ENCODE measurements at regions not wholly inside any gene's neighbourhood (a gene's known extent, or its start where the extent isn't known, plus 50 kb on each side); places are given as distances from the start of the nearest gene placed in this dataset.
A peak's percentile ranks its signal among the peaks of the same experiment; 100 is the strongest.

DNA sequence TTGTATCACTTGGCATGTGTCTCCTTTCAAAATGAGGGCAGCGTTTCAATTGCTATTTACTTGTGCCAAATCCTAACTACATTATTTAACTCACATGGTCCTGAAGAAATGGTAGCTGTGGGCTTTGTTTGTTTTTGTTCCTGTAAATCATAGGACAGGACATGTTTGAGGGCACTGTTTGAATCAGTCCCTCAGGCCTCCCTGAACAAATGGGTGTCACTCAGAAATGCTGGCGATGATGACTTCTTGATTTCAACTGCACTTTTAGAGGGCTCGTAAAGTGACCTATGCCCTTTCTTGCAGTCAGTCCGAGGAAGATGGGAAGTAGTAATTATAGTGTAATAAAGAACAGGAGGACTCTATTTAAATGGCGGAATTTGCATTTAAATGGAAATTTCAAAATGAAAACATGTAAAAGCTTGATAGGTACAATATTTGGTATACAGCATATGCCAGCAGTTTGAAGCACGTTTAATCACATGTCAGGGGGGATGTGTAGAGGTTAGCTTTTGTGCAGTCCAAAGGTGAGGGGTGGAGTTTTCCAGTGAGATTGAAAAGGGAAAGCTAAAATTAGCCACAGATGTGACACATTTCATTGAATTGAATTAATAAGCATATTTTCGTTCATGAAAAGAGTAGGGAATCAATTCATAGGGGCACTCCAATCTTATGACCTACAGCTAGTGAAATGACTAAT lies 1958.7 kb upstream of the IGFBP7 start:
- WGBS, 2 experiments (ENCODE audit: insufficient coverage in 2 of 2) = 86 to 93% methylated on average over 5 to 6 of the region's 7 CpGs
- H3K27ac ChIP-seq (ENCODE audit: low read depth, low read length, severe bottlenecking) = no peak overlapping the region
- H3K4me1 ChIP-seq (ENCODE audit: control insufficient read depth, insufficient read depth, low read length, poor library complexity, severe bottlenecking) = no peaks in the 10 kb centered on the region
- H3K9me3 ChIP-seq (ENCODE audit: control insufficient read depth, low read length) = no peaks in the 10 kb centered on the region
- H3K4me3 ChIP-seq (ENCODE audit: extremely low read depth, insufficient read depth, low read length, poor library complexity, severe bottlenecking) = no peak overlapping the region
- H3K36me3 ChIP-seq (ENCODE audit: control insufficient read depth, insufficient read depth, low read length) = no peaks in the 10 kb centered on the region

DNA sequence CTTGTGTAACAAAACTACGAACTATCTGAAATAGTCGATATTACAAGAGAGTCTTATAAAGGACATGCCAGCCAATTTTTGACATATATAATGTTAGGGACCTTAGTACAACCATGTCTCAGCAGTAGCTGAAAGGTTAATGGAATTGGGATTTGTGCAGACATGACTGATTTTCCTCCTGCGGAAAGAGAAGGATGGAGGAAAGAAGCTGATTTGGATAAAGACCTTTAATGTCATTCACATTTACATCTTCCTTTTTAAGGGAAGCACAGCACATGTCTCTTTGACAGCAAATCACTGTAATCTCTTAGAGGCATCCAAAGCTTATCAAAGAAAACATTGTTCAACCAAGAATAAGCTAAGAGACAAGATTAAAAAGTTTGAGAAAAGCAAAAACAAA lies 1976.2 kb upstream of the IGFBP7 start:
- H3K4me1 ChIP-seq (ENCODE audit: control insufficient read depth, insufficient read depth, low read length, poor library complexity, severe bottlenecking) = no peaks in the 10 kb centered on the region
- H3K9me3 ChIP-seq (ENCODE audit: control insufficient read depth, low read length) = no peaks in the 10 kb centered on the region
- no CpG with 5 or more reads among the region's 3 CpGs for WGBS, 2 experiments (ENCODE audit: insufficient coverage in 2 of 2)
- H3K27ac ChIP-seq (ENCODE audit: low read depth, low read length, severe bottlenecking) = no peak overlapping the region
- H3K36me3 ChIP-seq (ENCODE audit: control insufficient read depth, insufficient read depth, low read length) = no peaks in the 10 kb centered on the region
- no peak overlapping the region for H3K4me3 ChIP-seq (ENCODE audit: extremely low read depth, insufficient read depth, low read length, poor library complexity, severe bottlenecking)

DNA sequence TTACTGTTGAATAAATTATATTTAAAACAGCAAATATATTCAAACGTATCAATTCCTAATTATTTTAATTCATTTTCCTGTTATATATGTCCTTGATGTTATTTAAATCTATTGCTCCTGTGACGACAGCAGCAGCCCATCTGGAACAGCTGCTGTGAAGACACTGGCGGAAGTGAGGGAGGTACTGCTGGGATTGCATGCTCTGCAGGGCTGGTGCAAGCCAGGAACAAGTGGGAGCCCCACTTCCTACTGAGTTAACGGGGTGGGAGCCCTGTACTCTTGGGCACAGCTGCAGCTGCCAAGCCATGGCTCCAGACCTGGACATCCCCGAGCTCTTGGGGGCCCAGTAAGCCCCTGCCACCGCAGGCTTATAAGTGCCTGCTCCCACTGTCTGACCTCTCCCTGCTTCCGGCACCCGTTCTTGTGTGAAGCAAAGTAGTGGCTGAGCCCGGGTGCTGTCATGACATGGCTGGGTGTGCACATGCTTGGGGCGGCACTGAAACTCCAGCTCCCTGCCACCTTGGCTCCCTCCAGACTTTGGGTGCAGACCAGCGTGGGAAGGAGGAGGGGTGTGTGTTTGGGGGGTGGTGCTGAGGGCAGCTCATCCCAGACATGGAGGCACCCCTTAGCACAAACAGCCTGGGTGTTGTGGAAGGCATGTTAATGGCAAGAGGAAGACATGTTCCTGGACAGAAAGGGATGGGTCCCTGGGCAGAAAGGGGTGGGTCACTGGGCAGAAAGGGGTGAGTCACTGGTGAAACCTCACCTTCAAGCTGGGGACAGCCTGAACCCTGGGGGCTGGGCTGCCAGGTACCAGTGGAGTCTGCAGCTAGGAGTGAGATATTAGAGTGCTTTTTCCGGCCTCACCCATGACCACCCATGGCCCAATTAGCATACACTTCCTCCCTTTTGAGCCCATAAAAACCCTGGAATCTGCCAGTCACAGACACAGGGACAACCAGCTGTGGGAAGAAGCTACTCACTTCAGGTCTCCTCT lies 1981.3 kb upstream of the IGFBP7 start:
- 92 to 100% methylated on average over 3 to 6 of the region's 12 CpGs for WGBS, 2 experiments (ENCODE audit: insufficient coverage in 2 of 2)
- Histone ChIP-seq H3K4me1 (ENCODE audit: control insufficient read depth, insufficient read depth, low read length, poor library complexity, severe bottlenecking) (no peaks in the 10 kb centered on the region), H3K4me3 (ENCODE audit: extremely low read depth, insufficient read depth, low read length, poor library complexity, severe bottlenecking) (no peak overlapping the region), H3K27ac (ENCODE audit: low read depth, low read length, severe bottlenecking) (peak overlapping the region; percentile 26), H3K36me3 (ENCODE audit: control insufficient read depth, insufficient read depth, low read length) (no peaks in the 10 kb centered on the region), H3K9me3 (ENCODE audit: control insufficient read depth, low read length) (no peaks in the 10 kb centered on the region)

DNA sequence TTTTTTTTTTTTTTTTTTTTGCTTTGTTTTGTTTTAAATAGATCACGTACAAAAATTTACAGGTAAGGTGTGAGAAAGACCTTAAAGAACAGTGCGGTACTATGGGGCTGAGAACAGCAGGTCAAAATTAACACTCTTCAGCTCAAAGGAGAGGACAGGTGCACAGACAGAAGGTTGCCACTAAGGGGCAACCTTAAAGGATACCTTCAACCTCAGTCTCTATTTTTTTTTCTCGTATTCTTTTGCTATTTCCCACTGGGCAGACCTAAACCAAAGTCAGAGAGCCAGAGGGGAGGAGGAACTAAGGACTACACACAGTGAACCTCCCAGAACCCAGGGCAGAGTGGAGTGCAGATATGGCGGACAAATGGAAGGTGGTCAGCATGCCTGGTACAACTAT lies 1984.3 kb upstream of the IGFBP7 start:
- Histone ChIP-seq H3K4me3 (ENCODE audit: extremely low read depth, insufficient read depth, low read length, poor library complexity, severe bottlenecking) (no peak overlapping the region), H3K4me1 (ENCODE audit: control insufficient read depth, insufficient read depth, low read length, poor library complexity, severe bottlenecking) (no peaks in the 10 kb centered on the region), H3K9me3 (ENCODE audit: control insufficient read depth, low read length) (no peaks in the 10 kb centered on the region), H3K27ac (ENCODE audit: low read depth, low read length, severe bottlenecking) (no peak overlapping the region), H3K36me3 (ENCODE audit: control insufficient read depth, insufficient read depth, low read length) (no peaks in the 10 kb centered on the region)
- no CpG with 5 or more reads among the region's 4 CpGs for WGBS, 2 experiments (ENCODE audit: insufficient coverage in 2 of 2)

DNA sequence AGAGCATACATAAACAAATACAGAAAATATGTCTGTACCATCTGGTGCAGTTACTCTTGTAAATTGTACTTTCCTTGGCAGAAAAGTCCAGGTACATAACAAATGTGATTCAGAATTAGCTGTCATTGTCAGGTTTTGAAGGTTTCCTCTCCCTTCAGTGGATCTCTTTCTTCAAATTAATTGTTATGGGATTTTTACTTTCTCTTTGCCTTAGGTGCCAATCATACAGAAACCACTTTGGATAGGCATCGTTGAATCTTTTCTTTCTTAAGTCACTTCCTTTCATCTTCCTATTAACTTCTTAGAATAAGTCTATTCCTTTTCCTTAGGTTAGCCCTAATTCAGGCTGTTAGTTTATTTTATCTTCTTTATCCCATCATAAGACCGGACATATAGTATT lies 1992.1 kb upstream of the IGFBP7 start:
- Histone ChIP-seq H3K4me3 (ENCODE audit: extremely low read depth, insufficient read depth, low read length, poor library complexity, severe bottlenecking) (no peak overlapping the region), H3K36me3 (ENCODE audit: control insufficient read depth, insufficient read depth, low read length) (no peaks in the 10 kb centered on the region), H3K4me1 (ENCODE audit: control insufficient read depth, insufficient read depth, low read length, poor library complexity, severe bottlenecking) (no peaks in the 10 kb centered on the region), H3K27ac (ENCODE audit: low read depth, low read length, severe bottlenecking) (no peak overlapping the region), H3K9me3 (ENCODE audit: control insufficient read depth, low read length) (no peaks in the 10 kb centered on the region)
- 100% methylated on average over 1 of the region's 2 CpGs for WGBS, 2 experiments (ENCODE audit: insufficient coverage in 2 of 2)

DNA sequence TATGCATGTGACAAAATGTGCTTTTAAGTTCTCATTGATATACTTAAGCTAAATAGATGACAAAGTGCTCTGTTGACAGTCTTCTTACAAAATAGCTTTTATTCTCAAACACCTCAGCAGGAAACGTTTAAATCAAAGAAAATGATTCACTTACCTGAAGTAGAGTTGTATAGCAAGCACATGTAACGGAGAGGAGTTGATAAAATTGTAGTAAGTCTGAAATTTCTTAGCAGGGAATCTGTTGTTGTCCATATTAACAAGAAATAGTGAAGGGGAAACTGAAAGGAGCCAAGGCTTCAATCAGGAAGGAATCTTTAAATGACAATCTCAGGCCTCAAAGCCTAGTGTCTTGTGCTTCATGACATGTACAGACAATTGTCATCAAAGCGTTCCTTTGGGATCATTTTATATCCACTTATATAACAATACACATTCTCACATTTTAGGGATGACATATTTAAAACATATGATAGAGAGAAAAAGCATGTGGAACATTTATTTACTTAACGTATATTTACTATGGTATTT lies 2010.2 kb upstream of the IGFBP7 start:
- no peaks in the 10 kb centered on the region for H3K4me1 ChIP-seq (ENCODE audit: control insufficient read depth, insufficient read depth, low read length, poor library complexity, severe bottlenecking)
- H3K36me3 ChIP-seq (ENCODE audit: control insufficient read depth, insufficient read depth, low read length) = no peaks in the 10 kb centered on the region
- 100% methylated on average over 1 of the region's 4 CpGs; no CpG with 5 or more reads in 1 of the 2 experiments for WGBS, 2 experiments (ENCODE audit: insufficient coverage in 2 of 2)
- H3K9me3 ChIP-seq (ENCODE audit: control insufficient read depth, low read length) = no peaks in the 10 kb centered on the region
- no peak overlapping the region for H3K4me3 ChIP-seq (ENCODE audit: extremely low read depth, insufficient read depth, low read length, poor library complexity, severe bottlenecking)
- H3K27ac ChIP-seq (ENCODE audit: low read depth, low read length, severe bottlenecking) = no peak overlapping the region

- Histone ChIP-seq H3K9me3 (ENCODE audit: control insufficient read depth, low read length) (no peaks in the 10 kb centered on the region), H3K4me3 (ENCODE audit: extremely low read depth, insufficient read depth, low read length, poor library complexity, severe bottlenecking) (no peak overlapping the region), H3K27ac (ENCODE audit: low read depth, low read length, severe bottlenecking) (no peak overlapping the region), H3K36me3 (ENCODE audit: control insufficient read depth, insufficient read depth, low read length) (no peaks in the 10 kb centered on the region), H3K4me1 (ENCODE audit: control insufficient read depth, insufficient read depth, low read length, poor library complexity, severe bottlenecking) (no peaks in the 10 kb centered on the region)
- 86 to 100% methylated on average over 1 of the region's 2 CpGs for WGBS, 2 experiments (ENCODE audit: insufficient coverage in 2 of 2)
Observed at GRCh38 chr4:59122626-59123025, 2012.4 kb upstream of the IGFBP7 start.

DNA sequence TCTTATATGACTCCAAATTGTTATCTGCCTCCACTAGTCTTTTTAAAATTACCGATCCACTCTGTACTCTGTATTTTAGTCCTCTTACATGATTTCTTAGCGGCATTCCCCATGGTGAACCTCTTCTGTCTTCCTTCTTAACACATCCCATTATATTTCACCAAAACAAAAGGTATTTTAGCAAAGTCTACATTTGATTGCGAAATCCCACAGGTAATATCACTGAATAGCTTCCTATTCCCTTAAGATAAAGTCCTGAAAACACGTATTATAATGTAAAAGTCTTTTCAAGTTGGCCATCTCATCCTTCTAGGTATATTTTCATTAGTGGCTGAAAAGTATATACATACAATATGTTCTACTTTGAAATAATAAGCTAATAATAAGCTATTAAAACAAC lies 2016.0 kb upstream of the IGFBP7 start:
- H3K27ac ChIP-seq (ENCODE audit: low read depth, low read length, severe bottlenecking) = no peak overlapping the region
- H3K4me3 ChIP-seq (ENCODE audit: extremely low read depth, insufficient read depth, low read length, poor library complexity, severe bottlenecking) = no peak overlapping the region
- no peaks in the 10 kb centered on the region for H3K36me3 ChIP-seq (ENCODE audit: control insufficient read depth, insufficient read depth, low read length)
- no peaks in the 10 kb centered on the region for H3K9me3 ChIP-seq (ENCODE audit: control insufficient read depth, low read length)
- 82 to 92% methylated on average over 2 to 3 of the region's 4 CpGs for WGBS, 2 experiments (ENCODE audit: insufficient coverage in 2 of 2)
- H3K4me1 ChIP-seq (ENCODE audit: control insufficient read depth, insufficient read depth, low read length, poor library complexity, severe bottlenecking) = no peaks in the 10 kb centered on the region

DNA sequence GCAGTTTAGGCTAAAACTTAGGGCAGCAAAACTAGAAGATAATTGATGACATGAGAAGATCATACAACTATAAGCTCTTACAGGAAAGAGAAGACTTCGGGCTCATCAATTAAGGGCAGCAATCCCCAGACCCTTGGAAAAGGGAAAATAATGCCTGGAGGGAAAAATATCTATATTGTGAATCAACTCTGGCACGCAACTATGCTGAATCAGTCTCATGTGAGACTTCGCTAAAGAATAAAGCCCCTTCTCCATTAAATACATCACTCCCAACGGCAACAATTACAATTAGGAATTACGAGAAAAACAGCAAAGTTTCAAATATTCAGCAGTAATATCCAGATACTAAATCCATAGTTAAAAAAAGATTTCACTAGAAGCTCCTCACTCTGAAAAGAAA lies 2016.8 kb upstream of the IGFBP7 start:
- 83 to 100% methylated on average over 2 to 3 of the region's 5 CpGs for WGBS, 2 experiments (ENCODE audit: insufficient coverage in 2 of 2)
- Histone ChIP-seq H3K9me3 (ENCODE audit: control insufficient read depth, low read length) (no peaks in the 10 kb centered on the region), H3K27ac (ENCODE audit: low read depth, low read length, severe bottlenecking) (no peak overlapping the region), H3K36me3 (ENCODE audit: control insufficient read depth, insufficient read depth, low read length) (no peaks in the 10 kb centered on the region), H3K4me1 (ENCODE audit: control insufficient read depth, insufficient read depth, low read length, poor library complexity, severe bottlenecking) (no peaks in the 10 kb centered on the region), H3K4me3 (ENCODE audit: extremely low read depth, insufficient read depth, low read length, poor library complexity, severe bottlenecking) (no peak overlapping the region)

DNA sequence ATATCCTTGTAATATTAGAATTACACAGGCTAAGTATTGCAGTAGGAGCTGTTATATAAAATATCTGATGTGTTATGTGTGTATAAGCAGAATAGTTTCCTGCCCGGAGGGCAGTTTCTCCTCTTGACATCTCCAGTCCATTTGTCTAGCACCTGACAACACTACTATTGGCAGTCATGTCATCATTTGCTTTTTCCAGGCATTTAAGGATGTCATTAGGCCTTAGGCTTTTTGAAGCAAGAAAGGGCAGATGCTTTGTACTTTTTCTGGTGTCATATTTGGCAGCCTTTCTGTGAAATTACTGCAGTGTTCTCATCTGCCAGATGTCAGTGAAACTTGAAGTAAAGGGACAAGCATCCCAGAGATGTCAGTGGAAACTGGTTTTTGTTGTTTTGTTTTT lies 2017.6 kb upstream of the IGFBP7 start:
- no peak overlapping the region for H3K27ac ChIP-seq (ENCODE audit: low read depth, low read length, severe bottlenecking)
- no CpG with 5 or more reads among the region's 1 CpG for WGBS, 2 experiments (ENCODE audit: insufficient coverage in 2 of 2)
- H3K9me3 ChIP-seq (ENCODE audit: control insufficient read depth, low read length) = no peaks in the 10 kb centered on the region
- H3K4me1 ChIP-seq (ENCODE audit: control insufficient read depth, insufficient read depth, low read length, poor library complexity, severe bottlenecking) = no peaks in the 10 kb centered on the region
- no peak overlapping the region for H3K4me3 ChIP-seq (ENCODE audit: extremely low read depth, insufficient read depth, low read length, poor library complexity, severe bottlenecking)
- no peaks in the 10 kb centered on the region for H3K36me3 ChIP-seq (ENCODE audit: control insufficient read depth, insufficient read depth, low read length)

All from mesodermal cell (in vitro differentiated cells).